SK-N-SH (cell line): ENCODE measurements at regions not wholly inside any gene's neighbourhood (a gene's known extent, or its start where the extent isn't known, plus 50 kb on each side); places are given as distances from the start of the nearest gene placed in this dataset.

ENCODE experiments used
- CTCF ChIP-seq: fragments of 200-600 bp; sonication (generic); IDR thresholded peaks from 2 replicates; pipeline ENCODE4 v1.6.1; 2017; ENCODE audit warnings: antibody characterized with exemption, mild to moderate bottlenecking, moderate library complexity
- EP300 ChIP-seq, 2 experiments: IDR thresholded peaks; 2 replicates each; pipeline versions ENCODE4 v1.4.0 to v1.6.1; 2012; ENCODE audit warnings: borderline replicate concordance in 1 of 2, low read depth in 1 of 2, low read length in 1 of 2
- EZH2phosphoT487 ChIP-seq: fragments of 200-600 bp; sonication (generic); IDR thresholded peaks from 2 replicates; pipeline ENCODE4 v1.6.1; 2017; ENCODE audit warnings: low read depth, mixed run types, mild to moderate bottlenecking, antibody characterized with exemption, moderate library complexity, borderline replicate concordance
- JUND ChIP-seq: IDR thresholded peaks from 2 replicates; pipeline ENCODE4 v1.4.0; 2012
- NFIC ChIP-seq: IDR thresholded peaks from 2 replicates; pipeline ENCODE4 v1.4.0; 2012; ENCODE audit warnings: borderline replicate concordance
- POLR2AphosphoS5 ChIP-seq: IDR thresholded peaks from 2 replicates; pipeline ENCODE4 v1.6.1; 2012; ENCODE audit warnings: low read depth, low read length
- REST ChIP-seq: IDR thresholded peaks from 2 replicates; pipeline ENCODE4 v1.6.1; 2012; ENCODE audit warnings: mild to moderate bottlenecking, low read depth, low read length, moderate library complexity
- RFX5 ChIP-seq: IDR thresholded peaks from 2 replicates; pipeline ENCODE4 v1.6.1; 2012; ENCODE audit warnings: mild to moderate bottlenecking, improper control_type of control experiment, low read length
- TAF1 ChIP-seq: IDR thresholded peaks from 2 replicates; pipeline ENCODE4 v1.6.1; 2012; ENCODE audit warnings: low read depth, mild to moderate bottlenecking, low read length, moderate library complexity, borderline replicate concordance
- TEAD4 ChIP-seq: IDR thresholded peaks from 2 replicates; pipeline ENCODE4 v1.4.0; 2012; ENCODE audit warnings: mild to moderate bottlenecking, borderline replicate concordance; ENCODE audit not compliant: insufficient read depth

GRCh38 chr13:53241891-53242348, 213.3 kb downstream of the OLFM4 start:
- TF ChIP-seq JUND = no peak
- no peak for TF ChIP-seq CTCF
- no peak for TF ChIP-seq TEAD4
- TF ChIP-seq NFIC = no peak
- no peak for TF ChIP-seq EP300 (IDR thresholded peaks at IDR 0.05; ENCODE audit: borderline replicate concordance in 1 of 2, low read depth in 1 of 2, low read length in 1 of 2)
- no peak for TF ChIP-seq EZH2phosphoT487
- TF ChIP-seq RFX5 = no peak
- no peak for TF ChIP-seq REST
- no peak for TF ChIP-seq TAF1
- no peak for TF ChIP-seq POLR2AphosphoS5
